ENCODE measurements at regions not wholly inside any gene's neighbourhood (a gene's known extent, or its start where the extent isn't known, plus 50 kb on each side); places are given as distances from the start of the nearest gene placed in this dataset.

- peak; percentile 38 for DNase-seq (ENCODE audit: low read depth)
- TF ChIP-seq CTCF (IDR thresholded peaks at IDR 0.05; ENCODE audit: control insufficient read depth, insufficient read depth, low read depth, low read length, missing control alignments), result peak; percentile 71
- H3K4me3 ChIP-seq (ENCODE audit: control insufficient read depth, low read depth, low read length), result no peak overlapping the region
These were observed 122.7 kb upstream of the NABP1 start for GRCh38 chr2:191555092-191555742.

DNA sequence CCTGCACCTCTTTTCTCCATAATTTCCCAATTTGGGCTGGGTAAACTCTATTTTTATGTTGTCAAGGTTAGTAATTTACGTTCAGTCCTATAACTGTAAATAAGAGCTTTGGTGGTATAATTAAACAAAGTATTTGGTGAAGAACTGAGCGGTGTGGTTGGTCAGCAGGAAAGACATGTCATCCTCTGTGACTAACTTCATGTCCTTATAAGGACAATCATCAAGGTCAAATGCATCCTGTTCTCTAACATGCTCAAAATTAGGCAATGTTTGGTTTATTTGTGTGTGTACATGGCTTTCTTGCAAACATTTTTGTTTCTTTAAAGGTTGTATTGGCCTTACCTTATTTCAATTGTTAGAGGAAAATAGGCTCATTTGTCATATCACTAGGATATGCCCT, 121.5 kb upstream of the NABP1 start:
- no peak for TF ChIP-seq CTCF (IDR thresholded peaks at IDR 0.05; ENCODE audit: control insufficient read depth, insufficient read depth, low read depth, low read length, missing control alignments)
- no peak for DNase-seq (ENCODE audit: low read depth)
- no peak overlapping the region for H3K4me3 ChIP-seq (ENCODE audit: control insufficient read depth, low read depth, low read length)

DNA sequence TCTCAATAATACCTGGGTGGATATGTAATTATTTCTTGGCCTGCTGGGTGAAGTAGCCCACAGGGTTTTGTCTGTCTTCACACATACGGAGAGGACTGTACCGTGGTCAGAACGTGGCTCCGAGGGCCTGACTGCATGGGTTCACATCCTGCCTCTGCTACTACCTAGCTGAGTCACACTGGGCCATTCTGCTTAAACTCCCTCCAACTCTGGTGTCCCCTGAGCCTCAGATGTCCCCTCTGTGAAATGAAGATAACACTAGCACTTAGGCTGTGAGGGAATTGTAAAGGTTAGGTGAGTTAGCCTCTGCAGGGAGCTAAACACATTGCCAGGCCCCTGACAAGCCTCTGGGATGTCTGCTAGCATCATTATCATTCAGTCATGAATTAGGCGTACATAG, 120.1 kb upstream of the NABP1 start:
- DNase-seq (ENCODE audit: low read depth), result no peak
- no peak for TF ChIP-seq CTCF (IDR thresholded peaks at IDR 0.05; ENCODE audit: control insufficient read depth, insufficient read depth, low read depth, low read length, missing control alignments)

GRCh38 chr2:191559569-191559968, 118.4 kb upstream of the NABP1 start:
- TF ChIP-seq CTCF (IDR thresholded peaks at IDR 0.05; ENCODE audit: control insufficient read depth, insufficient read depth, low read depth, low read length, missing control alignments), result no peak
- H3K4me3 ChIP-seq (ENCODE audit: control insufficient read depth, low read depth, low read length), result no peak overlapping the region
- DNase-seq (ENCODE audit: low read depth), result no peak

More for the DNA sequence above, 120.1 kb upstream of the NABP1 start:
- H3K4me3 ChIP-seq (ENCODE audit: control insufficient read depth, low read depth, low read length), result no peak overlapping the region

GRCh38 chr2:191560411-191560980, 117.4 kb upstream of the NABP1 start:
- DNase-seq (ENCODE audit: low read depth), result no peak
- no peak overlapping the region for H3K4me3 ChIP-seq (ENCODE audit: control insufficient read depth, low read depth, low read length)
- TF ChIP-seq CTCF (IDR thresholded peaks at IDR 0.05; ENCODE audit: control insufficient read depth, insufficient read depth, low read depth, low read length, missing control alignments), result no peak

- H3K4me3 ChIP-seq (ENCODE audit: control insufficient read depth, low read depth, low read length), result no peak overlapping the region
- DNase-seq (ENCODE audit: low read depth), result no peak
- no peak for TF ChIP-seq CTCF (IDR thresholded peaks at IDR 0.05; ENCODE audit: control insufficient read depth, insufficient read depth, low read depth, low read length, missing control alignments)
These were observed 112.8 kb upstream of the NABP1 start for GRCh38 chr2:191565120-191565519.
